SK-N-SH treated with all-trans-retinoic acid at 6 μM for 48 hours (cell line): ENCODE measurements at regions not wholly inside any gene's neighbourhood (a gene's known extent, or its start where the extent isn't known, plus 50 kb on each side); places are given as distances from the start of the nearest gene placed in this dataset.

Experiments used
- ATAC-seq: fragments of 200-7000 bp; cut with Tn5 transposase; 3 replicates; pipeline ENCODE4 v1.9.1; 2020; ENCODE audit warnings: mild to moderate bottlenecking, moderate library complexity
- ARNTL ChIP-seq: fragments of 450-650 bp; formaldehyde crosslinking; IDR thresholded peaks from 2 replicates; pipeline ENCODE4 v1.5.0; 2020; ENCODE audit warnings: low read depth, mild to moderate bottlenecking, moderate library complexity, borderline replicate concordance
- CREB5 ChIP-seq: fragments of 250-450 bp; sonication (Bioruptor Pico); IDR thresholded peaks from 2 replicates; pipeline ENCODE4 v1.5.1; 2020; ENCODE audit warnings: low read depth, mild to moderate bottlenecking, moderate library complexity
- CSDC2 ChIP-seq: fragments of 250-450 bp; sonication (Bioruptor Pico); IDR thresholded peaks from 2 replicates; pipeline ENCODE4 v1.5.0; 2020; ENCODE audit warnings: mild to moderate bottlenecking, moderate library complexity
- CSRNP3 ChIP-seq: fragments of 250-450 bp; sonication (Bioruptor Pico); IDR thresholded peaks from 2 replicates; pipeline ENCODE4 v1.5.1; 2021; ENCODE audit warnings: mild to moderate bottlenecking, moderate library complexity
- ESRRG ChIP-seq: fragments of 250-450 bp; sonication (Bioruptor Pico); IDR thresholded peaks from 2 replicates; pipeline ENCODE4 v1.6.1; 2021; ENCODE audit warnings: mild to moderate bottlenecking
- GLIS3 ChIP-seq: fragments of 250-450 bp; sonication (Bioruptor Pico); IDR thresholded peaks from 2 replicates; pipeline ENCODE4 v1.5.0; 2020; ENCODE audit warnings: mild to moderate bottlenecking, moderate library complexity
- ISL1 ChIP-seq: fragments of 250-450 bp; sonication (Bioruptor Pico); IDR thresholded peaks from 2 replicates; pipeline ENCODE4 v2.1.2; 2022; ENCODE audit warnings: mild to moderate bottlenecking, moderate library complexity
- PATZ1 ChIP-seq: fragments of 250-450 bp; sonication (Bioruptor Pico); IDR thresholded peaks from 2 replicates; pipeline ENCODE4 v1.8.0; 2020; ENCODE audit warnings: mild to moderate bottlenecking, moderate library complexity, borderline replicate concordance
- POU6F1 ChIP-seq: fragments of 250-450 bp; sonication (Bioruptor Pico); IDR thresholded peaks from 2 replicates; pipeline ENCODE4 v1.8.0; 2021; ENCODE audit warnings: low read depth, mild to moderate bottlenecking, moderate library complexity, borderline replicate concordance
- PPARA ChIP-seq: fragments of 250-450 bp; sonication (Bioruptor Pico); IDR thresholded peaks from 2 replicates; pipeline ENCODE4 v1.5.0; 2020; ENCODE audit warnings: mild to moderate bottlenecking, borderline replicate concordance
- RARB ChIP-seq: fragments of 250-450 bp; sonication (Bioruptor Pico); IDR thresholded peaks from 2 replicates; pipeline ENCODE4 v1.8.0; 2021; ENCODE audit warnings: mild to moderate bottlenecking, moderate library complexity
- SNAI2 ChIP-seq: fragments of 250-450 bp; sonication (Bioruptor Pico); IDR thresholded peaks from 2 replicates; pipeline ENCODE4 v1.5.0; 2020; ENCODE audit warnings: mild to moderate bottlenecking, moderate library complexity
- TCF4 ChIP-seq: fragments of 250-450 bp; sonication (Bioruptor Pico); IDR thresholded peaks from 2 replicates; pipeline ENCODE4 v1.8.0; 2021; ENCODE audit warnings: mild to moderate bottlenecking, moderate library complexity, borderline replicate concordance
- TOX ChIP-seq: fragments of 250-450 bp; sonication (Bioruptor Pico); IDR thresholded peaks from 2 replicates; pipeline ENCODE4 v1.8.0; 2021; ENCODE audit warnings: mild to moderate bottlenecking, moderate library complexity, borderline replicate concordance
- TSHZ2 ChIP-seq: fragments of 250-450 bp; sonication (Bioruptor Pico); IDR thresholded peaks from 2 replicates; pipeline ENCODE4 v1.5.0; 2020; ENCODE audit warnings: mild to moderate bottlenecking, moderate library complexity
- ZC3H10 ChIP-seq: fragments of 250-450 bp; sonication (Bioruptor Pico); IDR thresholded peaks from 2 replicates; pipeline ENCODE4 v1.5.1; 2021; ENCODE audit warnings: mild to moderate bottlenecking, moderate library complexity
- ZFP3 ChIP-seq: fragments of 250-450 bp; sonication (Bioruptor Pico); IDR thresholded peaks from 2 replicates; pipeline ENCODE4 v1.5.0; 2020; ENCODE audit warnings: mild to moderate bottlenecking, moderate library complexity
- ZFP30 ChIP-seq: fragments of 450-650 bp; formaldehyde crosslinking; IDR thresholded peaks from 2 replicates; pipeline ENCODE4 v1.5.0; 2022; ENCODE audit warnings: mild to moderate bottlenecking, moderate library complexity
- ZNF565 ChIP-seq: fragments of 450-650 bp; formaldehyde crosslinking; conservative IDR thresholded peaks from 2 replicates; pipeline ENCODE4 v1.5.0; 2020; ENCODE audit warnings: low read depth, mild to moderate bottlenecking, moderate library complexity
- ZNF70 ChIP-seq: fragments of 450-650 bp; formaldehyde crosslinking; IDR thresholded peaks from 2 replicates; pipeline ENCODE4 v1.5.0; 2020; ENCODE audit warnings: mild to moderate bottlenecking, moderate library complexity
- ZNF8 ChIP-seq: fragments of 450-650 bp; formaldehyde crosslinking; IDR thresholded peaks from 2 replicates; pipeline ENCODE4 v1.5.0; 2020; ENCODE audit warnings: mild to moderate bottlenecking, moderate library complexity

- TF ChIP-seq ZNF565 (CRISPR knock-in tag): no peak
- no peak for TF ChIP-seq TSHZ2
- no peak for TF ChIP-seq ZNF70
- no peak for TF ChIP-seq GLIS3 (CRISPR knock-in tag)
Observed at GRCh38 chr5:2158767-2159166, 276.0 kb upstream of the IRX4 start (continued).

- ATAC-seq: no peak
- TF ChIP-seq GLIS3 (CRISPR knock-in tag) (no peak), ARNTL (CRISPR knock-in tag) (no peak), POU6F1 (no peak), ZNF8 (CRISPR knock-in tag) (no peak), RARB (CRISPR knock-in tag) (no peak), SNAI2 (no peak), ESRRG (CRISPR knock-in tag) (no peak), CSDC2 (no peak), CREB5 (no peak), ISL1 (CRISPR knock-in tag) (no peak), ZC3H10 (CRISPR knock-in tag) (no peak), ZFP30 (CRISPR knock-in tag) (no peak), CSRNP3 (CRISPR knock-in tag) (no peak), ZNF70 (no peak)
Observed at GRCh38 chr5:2158109-2158508, 275.4 kb upstream of the IRX4 start.

GRCh38 chr5:2157372-2157771 lies 274.6 kb upstream of the IRX4 start:
- TF ChIP-seq PATZ1 (CRISPR knock-in tag) (no peak), ZFP3 (no peak), TCF4 (no peak), ISL1 (CRISPR knock-in tag) (no peak), RARB (CRISPR knock-in tag) (no peak), ZNF70 (no peak), CSDC2 (no peak), TOX (CRISPR knock-in tag) (no peak), POU6F1 (no peak), PPARA (CRISPR knock-in tag) (no peak), CSRNP3 (CRISPR knock-in tag) (no peak), TSHZ2 (no peak), ZFP30 (CRISPR knock-in tag) (no peak), CREB5 (no peak)
- TF ChIP-seq, all 23 proteins: peak for 0
- no peak for ATAC-seq
